Activated gamma-delta T cell treated with anti-CD3 and anti-CD28 coated beads, Interleukin-2, amount 50 U/mL, for 16 hours (primary cell): ENCODE measurements at regions not wholly inside any gene's neighbourhood (a gene's known extent, or its start where the extent isn't known, plus 50 kb on each side); places are given as distances from the start of the nearest gene placed in this dataset.

Experiments
- DNase-seq: peaks from one replicate; pipeline ENCODE4 v3.0.0-alpha.2; 2020; ENCODE audit warnings: low read depth

DNA sequence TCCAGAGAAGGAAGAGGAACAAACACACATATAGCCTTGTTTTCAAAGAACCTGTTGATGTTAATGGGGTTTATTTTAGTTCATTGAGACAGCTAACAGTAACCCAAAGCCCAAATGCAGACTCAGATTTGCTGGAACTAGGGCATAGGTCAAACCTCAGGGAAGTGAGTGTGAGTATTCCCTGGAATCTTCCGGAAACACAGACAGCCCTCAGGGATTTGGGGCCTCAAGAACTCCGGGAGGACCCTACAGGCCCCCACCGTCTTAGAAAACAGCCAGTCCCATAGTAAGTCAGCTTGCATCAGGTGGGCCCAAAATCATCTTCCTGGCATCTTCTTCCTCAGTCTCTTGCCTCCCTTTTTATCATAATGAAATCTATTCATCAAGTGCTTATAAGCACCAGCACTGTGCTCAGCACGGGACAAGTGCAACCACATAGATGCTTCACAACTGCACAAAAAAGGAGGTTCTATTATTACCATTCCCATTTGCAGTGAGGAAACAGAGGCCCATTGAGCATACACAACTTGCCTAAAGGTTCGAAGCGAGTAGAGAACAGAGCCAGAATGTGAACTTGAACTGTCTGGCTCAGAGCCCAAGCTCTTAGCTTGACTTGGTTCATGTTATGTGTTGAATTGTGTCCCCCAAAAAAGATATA lies 50.2 kb upstream of the BCL11A start:
- no peak for DNase-seq

DNA sequence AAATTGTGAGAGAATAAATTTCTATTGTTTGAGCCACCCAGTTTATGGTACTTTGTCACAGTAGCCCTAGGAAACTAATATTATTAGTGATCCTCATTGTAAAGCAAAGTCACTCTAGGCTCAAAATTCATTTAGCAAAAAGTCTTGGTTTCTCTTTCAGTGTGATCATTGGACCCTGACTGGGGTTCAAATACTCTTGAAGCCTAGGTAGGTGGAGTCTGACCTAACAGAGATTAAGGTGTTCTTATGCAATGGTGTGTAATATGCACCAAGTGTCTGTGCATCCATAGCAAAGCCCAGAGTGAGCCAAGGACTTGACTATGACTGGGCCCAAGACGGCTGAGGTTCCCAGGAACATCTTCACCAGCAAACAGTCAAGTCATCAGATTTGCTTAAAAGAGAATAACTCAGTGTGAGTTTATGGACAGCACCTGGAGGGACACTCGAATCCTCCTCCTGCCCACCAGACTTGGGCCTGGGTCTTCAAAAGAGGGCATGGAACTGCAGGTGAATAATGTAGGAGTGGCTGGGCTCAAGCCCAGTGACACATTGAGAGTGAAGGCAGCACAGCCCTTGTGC lies 51.1 kb upstream of the BCL11A start:
- no peak for DNase-seq

DNA sequence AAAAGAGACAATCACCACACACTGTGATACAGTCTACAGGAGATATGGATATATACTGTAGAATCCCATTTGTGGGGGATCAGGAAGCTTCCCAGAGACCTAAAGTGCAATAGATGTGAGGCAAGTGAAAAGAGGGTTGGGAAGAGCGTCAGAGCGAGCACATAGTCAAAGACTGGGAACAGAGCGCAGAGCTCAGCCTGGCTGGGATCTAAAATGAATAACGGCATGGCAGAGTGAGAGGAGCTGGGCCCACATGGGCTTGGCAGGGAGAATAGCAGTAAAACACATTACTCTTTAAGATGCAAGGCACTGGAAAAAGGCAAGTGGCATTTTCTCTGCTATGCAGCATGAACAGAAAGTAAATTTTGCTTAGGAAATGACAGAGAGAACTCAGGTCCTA lies 52.4 kb upstream of the BCL11A start:
- DNase-seq, result no peak

DNA sequence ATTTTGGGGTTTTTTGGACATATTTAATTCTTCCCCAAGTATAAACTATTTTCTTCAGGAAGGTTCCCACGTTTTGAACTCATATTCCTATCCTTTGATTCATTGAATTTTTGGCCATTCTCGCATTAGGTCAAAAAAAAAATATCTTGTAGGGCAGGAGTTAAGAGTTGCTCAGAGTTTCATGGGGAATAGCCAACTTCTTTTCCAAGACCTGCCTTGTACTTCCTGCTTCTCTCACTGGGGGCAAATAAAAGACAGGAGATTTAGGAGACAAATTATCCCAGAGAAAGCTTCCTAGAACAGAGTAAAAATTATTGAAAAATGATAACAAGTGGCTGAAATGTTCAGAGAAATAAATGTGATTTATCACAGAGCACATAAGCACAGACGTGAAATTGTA lies 55.2 kb upstream of the BCL11A start:
- DNase-seq, result no peak

DNA sequence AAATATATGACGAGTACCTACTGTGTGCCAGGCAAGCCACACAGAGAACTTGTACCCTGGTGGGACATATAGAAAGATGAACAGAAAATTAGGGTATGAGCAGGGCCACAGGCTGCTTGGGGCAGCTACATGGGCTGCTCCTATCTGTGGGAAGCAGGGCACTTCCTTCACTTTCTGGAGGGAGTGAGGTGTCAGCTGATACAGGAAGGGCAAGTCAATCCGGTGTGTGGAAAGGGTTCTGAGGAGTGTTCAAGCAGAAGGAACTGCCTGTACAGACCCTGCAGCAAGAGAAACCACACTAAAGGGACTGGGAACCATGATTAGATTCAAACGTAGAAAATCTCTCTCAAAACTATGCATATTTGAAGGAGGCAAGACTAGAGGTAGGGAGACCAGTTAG lies 58.6 kb upstream of the BCL11A start:
- no peak for DNase-seq

DNA sequence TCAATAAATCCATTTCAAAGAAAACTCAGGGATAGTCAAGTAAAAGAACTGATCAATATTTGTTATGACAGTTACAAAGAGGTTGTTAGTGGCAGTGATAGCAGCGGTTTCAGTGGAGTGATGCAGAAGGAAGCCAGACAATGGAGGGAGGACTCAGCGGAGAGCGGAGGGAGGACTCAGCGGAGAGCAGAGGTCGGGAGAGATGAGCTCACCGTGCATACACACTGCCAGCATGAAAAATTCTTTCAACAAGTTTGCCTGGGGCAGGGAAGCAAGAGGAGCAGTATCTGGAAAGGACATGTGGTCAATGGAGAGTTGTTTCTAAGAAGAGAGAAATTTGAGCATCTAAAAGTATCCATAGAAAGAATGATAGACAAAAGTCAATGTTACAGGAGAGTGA lies 60.9 kb upstream of the BCL11A start:
- no peak for DNase-seq

DNA sequence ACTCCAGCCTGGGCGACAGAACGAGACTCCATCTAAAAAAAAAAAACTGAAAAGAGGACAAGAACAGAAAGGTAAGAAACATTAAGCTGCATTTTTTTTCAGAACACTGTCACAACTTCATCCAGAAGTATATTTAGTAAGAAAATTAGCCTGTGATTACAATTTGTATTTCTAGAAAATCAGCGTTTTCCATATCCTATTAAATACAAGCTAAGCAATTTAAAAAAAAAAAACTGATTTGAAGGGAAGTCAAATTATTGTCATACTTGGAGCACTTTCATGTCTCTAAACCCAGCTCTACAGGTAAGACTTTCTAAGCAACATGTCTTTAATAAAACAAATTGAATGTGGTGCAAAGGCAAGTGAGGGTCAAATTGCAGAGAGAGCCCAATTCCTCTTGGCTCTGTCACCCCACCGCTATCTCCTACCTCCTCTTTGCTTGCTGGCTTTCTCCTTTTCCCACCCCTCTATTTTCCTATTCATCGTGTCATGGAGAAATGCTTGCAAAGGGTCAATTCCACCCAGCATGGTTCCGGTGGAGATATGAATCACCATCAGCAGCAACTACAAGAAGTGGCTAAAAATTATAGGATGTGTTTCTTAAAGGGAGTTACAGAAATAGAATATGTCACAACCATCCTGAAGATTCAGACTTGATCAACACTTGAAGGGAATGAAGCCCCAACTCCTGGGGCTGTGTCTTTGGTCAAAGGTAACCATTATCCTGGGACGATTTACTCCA lies 68.4 kb upstream of the BCL11A start:
- no peak for DNase-seq

DNA sequence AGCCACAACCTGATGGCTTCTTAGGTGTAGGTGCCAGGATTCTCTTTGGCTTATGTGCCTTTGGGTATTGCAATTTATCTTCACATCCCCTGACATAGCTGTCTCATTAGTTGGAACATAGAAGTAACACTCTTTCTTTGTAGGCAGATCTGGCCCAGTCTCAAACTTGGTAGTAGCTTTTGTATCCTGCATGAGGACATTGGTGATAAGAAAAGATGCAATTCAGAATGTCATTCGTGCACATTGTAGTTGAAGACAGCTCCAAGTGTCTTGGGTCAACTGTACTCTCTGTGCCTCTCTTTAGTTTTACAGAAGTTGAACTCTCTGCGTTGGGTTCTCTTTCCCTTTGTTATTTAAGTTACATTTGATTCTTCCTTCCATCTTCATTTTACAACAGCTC lies 69.6 kb upstream of the BCL11A start:
- no peak for DNase-seq

DNA sequence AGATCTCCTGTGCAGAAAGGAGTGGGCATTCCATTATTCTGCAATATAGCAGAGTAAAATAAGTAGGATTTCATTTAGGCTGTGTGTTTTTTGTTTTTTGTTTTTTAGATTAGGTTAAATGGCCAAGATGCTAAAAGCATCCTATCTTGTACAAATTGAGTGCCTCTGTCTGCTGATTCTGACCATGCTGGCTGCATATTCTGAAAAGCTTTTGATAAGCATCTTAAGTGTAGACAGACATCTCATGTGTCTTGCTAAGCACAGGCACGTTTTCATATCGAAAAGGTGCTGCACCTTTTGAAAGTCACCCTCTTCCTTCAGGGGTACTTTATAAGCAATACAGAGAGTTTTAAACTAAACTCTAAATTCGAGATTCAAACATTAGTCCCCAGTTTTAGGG lies 74.0 kb upstream of the BCL11A start:
- DNase-seq, result no peak

DNA sequence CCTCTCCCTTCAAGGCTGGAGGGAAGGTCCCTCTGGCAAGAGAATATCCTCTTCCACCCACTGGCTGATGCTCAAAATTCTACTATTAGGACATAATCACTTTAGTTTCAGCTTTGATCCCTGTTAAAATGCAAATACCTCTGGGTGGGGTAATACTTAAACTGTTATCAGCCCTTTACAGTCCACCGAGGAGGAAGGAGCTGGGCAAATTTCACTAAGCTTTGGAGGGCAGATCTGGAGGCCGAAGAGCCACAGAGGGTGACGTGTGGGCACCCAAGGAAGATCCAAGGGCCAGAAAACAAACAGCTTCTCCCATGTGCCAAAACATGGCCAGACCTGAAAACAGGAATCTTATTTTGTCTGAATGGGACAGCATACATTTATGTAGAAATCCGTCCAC lies 74.6 kb upstream of the BCL11A start:
- no peak for DNase-seq

DNA sequence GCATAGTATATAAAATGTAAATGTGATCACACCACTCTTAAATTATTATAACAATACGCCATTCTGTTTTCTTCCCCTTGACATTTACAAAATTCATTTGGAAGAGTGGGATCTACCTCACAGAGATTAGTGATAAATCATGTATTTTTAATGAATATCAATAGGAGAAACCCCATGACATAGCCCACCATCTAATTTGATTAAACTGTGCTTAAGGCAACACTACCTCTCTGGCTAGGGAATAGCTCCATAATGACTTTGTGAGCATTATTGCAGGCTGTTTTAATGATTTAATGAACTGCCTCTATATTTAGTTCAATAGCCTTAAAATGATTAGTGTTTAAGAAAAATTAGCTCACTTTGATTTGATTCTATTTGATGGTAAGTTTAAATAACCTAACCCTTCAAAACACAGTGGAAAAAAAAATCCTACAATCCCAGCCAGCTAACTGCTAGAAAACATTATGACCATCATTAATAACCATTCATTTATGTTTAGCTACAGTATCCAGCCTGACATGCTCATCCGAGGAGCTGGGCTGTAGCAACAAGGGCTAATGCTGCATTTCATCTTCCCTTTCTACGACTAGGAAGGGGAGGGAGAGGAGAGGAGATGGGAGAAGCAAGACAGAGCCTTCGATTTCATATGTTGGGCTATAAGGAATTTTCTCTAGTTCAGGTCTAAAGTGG lies 75.3 kb upstream of the BCL11A start:
- no peak for DNase-seq

DNA sequence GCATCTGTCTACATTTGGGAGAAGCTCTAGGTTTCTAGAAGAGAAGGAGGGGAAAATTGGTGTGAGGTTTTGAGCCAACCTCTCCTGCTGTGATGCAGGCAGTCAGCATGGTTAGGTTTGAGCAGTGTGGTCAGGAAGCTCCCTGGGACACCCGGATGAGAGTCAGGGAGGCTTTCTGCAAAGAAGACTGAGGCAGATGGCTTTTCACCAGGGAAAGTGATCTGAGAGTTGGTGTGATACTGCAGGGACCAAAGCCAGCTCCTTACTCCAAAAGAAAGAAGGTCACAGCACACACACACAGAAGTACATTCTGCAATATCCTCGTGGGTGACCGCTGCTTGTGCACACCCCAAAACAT lies 75.8 kb upstream of the BCL11A start:
- no peak for DNase-seq

DNA sequence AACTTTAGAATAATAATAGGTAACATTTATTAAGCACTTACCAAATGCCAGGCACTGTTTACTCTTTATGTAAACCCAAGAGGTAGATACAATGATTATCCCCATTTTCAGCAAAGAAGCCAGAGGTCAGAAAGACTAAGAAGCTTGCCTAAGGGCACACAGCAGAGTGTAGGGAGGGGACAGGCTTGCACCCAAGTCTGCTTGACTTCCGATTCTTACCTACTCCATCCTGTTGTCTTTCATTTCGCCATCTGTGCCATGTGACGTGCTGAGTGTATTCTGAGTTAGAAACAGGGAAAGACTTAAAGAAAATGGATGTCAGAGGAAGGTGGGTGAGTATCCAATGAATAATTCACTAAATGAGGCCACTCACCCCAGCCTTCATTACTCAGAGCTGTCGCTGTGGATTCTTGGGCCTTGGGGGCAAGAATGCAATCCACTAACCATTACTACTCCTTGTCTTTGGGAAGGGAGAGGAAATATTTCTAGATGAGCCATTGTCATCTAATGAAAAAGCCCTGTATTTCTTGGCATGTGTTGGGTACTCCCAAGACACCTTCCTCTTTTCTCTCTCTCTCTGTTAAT lies 76.4 kb upstream of the BCL11A start:
- no peak for DNase-seq

DNA sequence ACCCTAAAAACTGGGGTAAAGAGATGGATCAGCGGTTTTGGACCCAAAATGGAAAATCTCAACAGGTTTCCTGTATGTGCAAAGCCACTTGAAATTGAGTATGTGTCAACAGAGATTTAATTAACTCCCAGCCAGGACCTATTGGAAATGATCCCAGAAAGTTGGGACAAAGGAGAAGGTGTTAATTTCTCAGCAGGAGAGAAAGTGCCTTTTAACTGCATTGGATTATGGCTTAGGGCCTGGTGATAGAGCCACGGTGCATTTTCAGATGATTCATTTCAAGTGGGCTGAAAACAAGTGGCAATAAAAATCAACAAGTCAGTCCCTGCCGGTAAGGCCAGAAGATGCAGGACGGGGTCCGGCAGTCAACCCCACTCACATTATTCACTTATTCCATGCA lies 80.2 kb upstream of the BCL11A start:
- DNase-seq, result no peak

DNA sequence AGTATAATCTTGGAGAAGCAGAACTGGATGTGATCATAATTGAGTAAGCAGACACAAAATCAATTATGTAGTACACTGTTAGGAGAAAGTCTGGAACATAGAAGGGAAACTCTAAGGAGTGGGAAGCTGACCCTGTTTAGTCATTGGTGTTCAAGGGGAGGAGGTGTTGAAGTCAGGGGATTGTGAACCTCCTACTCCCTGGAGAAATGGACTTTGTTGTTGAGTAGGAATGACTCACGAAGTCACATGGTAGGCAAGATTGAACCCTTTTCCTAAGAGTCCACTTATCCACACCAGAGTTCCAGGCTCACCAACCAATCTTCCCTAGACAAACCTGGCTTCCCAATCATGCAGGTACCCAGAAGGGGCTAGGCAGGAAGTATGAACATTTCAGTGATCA lies 81.0 kb upstream of the BCL11A start:
- no peak for DNase-seq

DNA sequence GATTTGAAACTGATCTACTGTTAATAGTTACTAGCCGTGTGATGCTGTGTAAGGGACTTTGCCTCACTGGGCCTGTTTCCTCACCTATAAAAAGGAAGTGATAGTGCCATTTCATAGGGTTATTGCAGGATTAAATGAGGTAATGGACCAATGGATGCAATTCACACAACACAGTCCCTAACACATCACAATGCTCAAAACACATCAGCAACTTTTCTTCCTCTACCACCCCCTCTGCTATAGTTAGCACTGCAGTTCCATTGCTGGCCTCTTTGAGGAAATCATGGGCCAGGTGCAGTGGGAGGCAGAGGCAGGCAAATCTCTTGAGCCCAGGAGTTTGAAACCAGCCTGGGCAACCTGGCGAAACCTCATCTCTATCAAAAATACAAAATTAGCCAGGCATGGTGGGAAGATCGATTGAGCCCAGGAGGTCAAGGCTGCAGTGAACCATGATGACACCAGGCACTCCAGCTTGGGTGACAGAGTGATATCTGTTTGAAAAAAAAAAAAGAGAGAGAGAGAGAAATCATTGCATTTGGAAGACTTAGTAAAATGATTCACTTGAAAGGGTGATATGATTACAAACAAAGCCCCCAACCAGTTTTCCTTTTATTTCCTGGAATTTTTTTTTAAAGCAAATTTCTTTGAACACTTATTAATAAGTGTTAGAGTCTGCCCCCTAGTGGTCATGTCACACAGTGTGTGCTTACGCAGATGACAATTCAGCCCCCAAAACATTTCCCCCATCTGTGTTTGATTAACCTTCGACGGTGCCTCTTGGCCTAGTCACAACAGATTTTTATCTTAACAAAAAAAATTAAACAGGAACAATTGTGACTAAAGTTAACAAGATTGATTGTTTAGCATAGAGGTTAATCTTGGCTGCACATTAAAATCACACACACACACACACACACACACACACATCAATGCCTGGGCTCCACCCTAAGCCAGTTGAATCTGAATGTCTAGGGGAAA lies 88.6 kb upstream of the BCL11A start:
- DNase-seq, result no peak

DNA sequence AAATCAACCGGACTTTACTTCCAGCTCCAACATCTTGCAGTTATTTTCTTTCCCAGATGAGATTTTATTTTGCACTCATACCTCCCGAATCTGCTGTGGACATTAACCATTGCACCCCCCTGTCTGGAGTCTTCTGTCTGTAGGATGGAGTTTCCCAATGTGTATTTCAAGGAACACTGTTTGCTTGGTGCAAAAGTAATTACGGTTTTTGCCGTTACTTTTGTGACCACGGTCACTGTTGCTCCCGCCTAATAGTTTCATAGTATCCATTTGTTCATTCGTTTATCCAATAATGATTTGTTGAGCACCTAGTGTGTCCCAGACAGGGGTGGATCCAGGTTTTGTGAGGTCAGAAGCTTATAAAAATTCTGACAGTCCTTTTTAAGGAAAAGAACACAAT lies 90.3 kb upstream of the BCL11A start:
- DNase-seq, result no peak

DNA sequence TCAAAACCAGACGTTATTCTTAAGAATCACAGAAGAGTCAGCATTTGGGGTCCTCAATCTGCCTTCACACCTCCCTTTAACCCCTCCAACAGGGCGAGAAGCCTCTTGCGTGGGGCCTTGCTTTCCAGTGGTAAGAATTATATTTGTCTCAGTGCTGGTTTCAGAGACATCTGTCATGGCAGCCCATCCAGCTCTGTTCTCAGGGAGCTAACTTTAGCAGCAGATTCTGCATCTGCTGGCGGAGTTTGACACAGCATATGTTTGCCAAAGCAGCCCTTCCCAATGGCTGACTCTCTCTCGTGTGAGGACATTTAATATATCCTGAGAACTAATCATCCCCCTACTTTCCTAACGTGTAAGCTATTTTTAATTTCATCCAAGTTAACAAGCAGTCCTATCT lies 91.5 kb upstream of the BCL11A start:
- DNase-seq, result no peak

DNA sequence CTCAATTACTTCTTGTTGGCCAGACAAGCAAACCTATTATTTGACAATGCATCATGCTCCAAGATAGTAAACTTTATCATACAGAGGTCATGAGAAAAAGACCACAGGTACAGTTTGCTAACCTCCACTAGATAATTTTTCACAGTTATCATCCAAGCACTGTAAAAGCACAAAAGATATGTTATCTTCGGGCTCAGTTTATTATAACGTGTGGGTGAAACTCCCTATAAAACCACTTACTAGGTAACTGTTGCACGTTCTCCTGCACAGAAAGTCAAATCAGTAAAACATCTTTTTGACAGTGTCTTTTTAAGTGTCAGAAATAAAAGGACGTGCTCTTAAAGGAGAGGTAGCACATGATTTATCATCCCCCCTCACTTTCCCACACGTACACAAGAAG lies 94.7 kb upstream of the BCL11A start:
- DNase-seq, result no peak

DNA sequence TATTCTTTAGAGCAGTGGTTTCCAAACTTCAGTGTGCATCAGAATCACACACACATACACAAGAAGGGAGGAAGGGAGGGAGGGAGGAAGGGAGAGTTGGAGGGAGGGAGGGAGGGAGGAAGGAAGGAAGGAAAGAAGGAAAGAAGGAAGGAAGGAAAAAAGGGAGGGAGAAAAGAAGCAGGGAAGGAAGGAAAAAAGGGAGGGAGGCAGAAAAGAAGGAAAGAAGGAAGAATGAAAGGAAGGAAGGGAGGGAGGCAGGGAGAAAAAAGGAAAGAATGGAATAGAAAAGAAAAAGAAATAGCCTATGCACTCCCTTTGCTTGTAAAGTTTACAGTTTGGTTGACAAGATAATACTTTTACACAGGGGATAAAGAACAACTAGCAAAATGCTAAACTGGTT lies 96.3 kb upstream of the BCL11A start:
- DNase-seq, result no peak

DNA sequence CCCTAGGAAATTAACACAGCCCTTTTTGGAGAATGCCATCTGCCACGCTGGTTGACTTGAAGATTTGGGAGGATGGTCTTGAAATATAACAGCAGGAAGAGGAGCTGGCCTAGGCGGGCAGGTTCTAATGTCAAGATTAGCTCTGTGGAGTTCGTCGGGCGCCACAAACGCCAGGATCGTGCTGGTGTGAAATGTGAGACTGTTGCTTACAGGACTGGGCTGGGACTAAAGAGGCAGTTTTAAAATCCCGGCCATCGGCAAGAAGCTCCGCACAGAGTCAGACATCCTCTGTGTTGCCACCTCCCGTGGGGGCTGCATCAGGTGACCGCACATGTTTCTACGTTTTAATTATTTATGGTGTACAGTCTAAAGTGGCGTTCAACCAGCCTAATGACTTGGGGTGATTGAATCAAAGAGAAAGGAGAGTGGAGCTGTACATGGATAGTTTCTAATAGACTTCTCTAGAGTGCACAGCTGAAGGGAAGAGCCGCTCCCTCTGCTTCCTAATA lies 99.4 kb upstream of the BCL11A start:
- DNase-seq, result no peak
